Prostate gland (tissue), 2 donors: ENCODE measurements at regions not wholly inside any gene's neighbourhood (a gene's known extent, or its start where the extent isn't known, plus 50 kb on each side); places are given as distances from the start of the nearest gene placed in this dataset.

Source experiments
- DNase-seq: peaks from one replicate; pipeline ENCODE4 v3.0.0-alpha.2; 2019; ENCODE audit warnings: low spot score
- H3K27ac ChIP-seq, 2 donors: fragments of 200-600 bp; sonication (generic); 2 replicates each; pipeline ENCODE4 v1.5.1; 2017 to 2019
- H3K27me3 ChIP-seq: fragments of 200-600 bp; sonication (generic); replicated peaks from 2 replicates; pipeline ENCODE4 v1.5.1; 2019; ENCODE audit not compliant: insufficient read depth
- H3K36me3 ChIP-seq, 2 donors: fragments of 200-600 bp; sonication (generic); 1 replicate in 1 of 2; 2 replicates in 1 of 2; pipeline versions ENCODE4 v1.5.1 to v1.8.1; 2017 to 2019
- H3K4me1 ChIP-seq: fragments of 200-600 bp; sonication (generic); replicated peaks from 2 replicates; pipeline ENCODE4 v1.5.1; 2019
- H3K4me3 ChIP-seq, 2 donors: fragments of 200-600 bp; sonication (generic); 2 replicates each; pipeline ENCODE4 v1.5.1; 2017 to 2019
- H3K9me3 ChIP-seq: fragments of 200-600 bp; sonication (generic); 2 replicates; pipeline ENCODE4 v1.5.1; 2017
- CTCF ChIP-seq, 4 experiments: fragments of 200-600 bp in 2 of 4; fragments of 450-650 bp in 2 of 4; sonication (generic) in 2 of 4; IDR thresholded peaks; 1 replicate in 3 of 4; 2 replicates in 1 of 4; pipeline ENCODE4 v1.5.1; 2016 to 2019; ENCODE audit warnings: antibody characterized with exemption in 4 of 4, mild to moderate bottlenecking in 2 of 4, moderate library complexity in 2 of 4
- POLR2A ChIP-seq: fragments of 450-650 bp; IDR thresholded peaks from one replicate; pipeline ENCODE4 v1.6.1; 2016; ENCODE audit warnings: antibody characterized with exemption, mild to moderate bottlenecking
- POLR2AphosphoS5 ChIP-seq: sonication (generic); formaldehyde crosslinking; IDR thresholded peaks from one replicate; pipeline ENCODE4 v1.6.1; 2017; ENCODE audit warnings: antibody characterized with exemption
- WGBS: methylation state at CpG from one replicate; pipeline ENCODE4 v1.1.5; 2018; 5-methylcytosine and 5-hydroxymethylcytosine counted together
- intact Hi-C: fragments of 100-400 bp; cut with DNase I; formaldehyde crosslinking; loops from one replicate; pipeline ENCODE4 v1.14.2; 2022

- Histone ChIP-seq H3K36me3 (no peaks in the 10 kb centered on the region), H3K27me3 (no peaks in the 10 kb centered on the region), H3K4me3 (no peak overlapping the region), H3K27ac (no peak overlapping the region), H3K9me3 (no peaks in the 10 kb centered on the region), H3K4me1 (no peaks in the 10 kb centered on the region)
- no peak for DNase-seq
- TF ChIP-seq CTCF (IDR thresholded peaks at IDR 0.05) (no peak), POLR2A (no peak), POLR2AphosphoS5 (no peak)
- intact Hi-C loops, result loop anchor here (10.0 kb wide), 1 partner anchor 144 kb away; no protein-coding TSS in a partner anchor
Measured at GRCh38 chr12:20120403-20120725, 248.0 kb upstream of the PDE3A start.

GRCh38 chr12:20122274-20122673 is 246.1 kb upstream of the PDE3A start:
- H3K36me3 ChIP-seq, result no peaks in the 10 kb centered on the region
- intact Hi-C loops, result loop anchor here (10.0 kb wide), 1 partner anchor 143 kb away; no protein-coding TSS in a partner anchor
- no peak for TF ChIP-seq CTCF (IDR thresholded peaks at IDR 0.05)
- no peak for TF ChIP-seq POLR2A
- TF ChIP-seq POLR2AphosphoS5, result no peak

GRCh38 chr12:20123465-20123864 is 244.9 kb upstream of the PDE3A start:
- TF ChIP-seq POLR2AphosphoS5, result no peak
- TF ChIP-seq CTCF (IDR thresholded peaks at IDR 0.05), result no peak
- TF ChIP-seq POLR2A, result no peak

More at GRCh38 chr12:20122274-20122673, 246.1 kb upstream of the PDE3A start:
- H3K27me3 ChIP-seq, result no peaks in the 10 kb centered on the region
- no peak overlapping the region for H3K4me3 ChIP-seq
- no peaks in the 10 kb centered on the region for H3K4me1 ChIP-seq
- no peak overlapping the region for H3K27ac ChIP-seq
- H3K9me3 ChIP-seq, result no peaks in the 10 kb centered on the region
- 80% methylated on average over 4 of the region's 4 CpGs for WGBS
- DNase-seq, result no peak

GRCh38 chr12:20125276-20125798 is 243.0 kb upstream of the PDE3A start:
- intact Hi-C loops, result loop anchor here (10.0 kb wide), 1 partner anchor 139 kb away; no protein-coding TSS in a partner anchor

More at GRCh38 chr12:20123465-20123864, 244.9 kb upstream of the PDE3A start:
- intact Hi-C loops, result loop anchor here (10.0 kb wide), 1 partner anchor 141 kb away; no protein-coding TSS in a partner anchor
- Histone ChIP-seq H3K9me3 (no peaks in the 10 kb centered on the region), H3K27ac (no peak overlapping the region), H3K4me3 (no peak overlapping the region), H3K4me1 (no peaks in the 10 kb centered on the region), H3K36me3 (no peaks in the 10 kb centered on the region), H3K27me3 (no peaks in the 10 kb centered on the region)
- no peak for DNase-seq
- WGBS, result 89% methylated on average over 4 of the region's 4 CpGs

More at GRCh38 chr12:20125276-20125798, 243.0 kb upstream of the PDE3A start:
- 33% methylated on average over 2 of the region's 2 CpGs for WGBS
- Histone ChIP-seq H3K4me3 (no peak overlapping the region), H3K9me3 (no peaks in the 10 kb centered on the region), H3K36me3 (no peaks in the 10 kb centered on the region), H3K27ac (no peak overlapping the region), H3K27me3 (no peaks in the 10 kb centered on the region), H3K4me1 (no peaks in the 10 kb centered on the region)
- TF ChIP-seq POLR2A, result no peak
- no peak for TF ChIP-seq CTCF (IDR thresholded peaks at IDR 0.05)
- TF ChIP-seq POLR2AphosphoS5, result no peak
- DNase-seq, result no peak
